Osteoblast (primary cell): ENCODE measurements at regions not wholly inside any gene's neighbourhood (a gene's known extent, or its start where the extent isn't known, plus 50 kb on each side); places are given as distances from the start of the nearest gene placed in this dataset.

Source experiments
- DNase-seq: peaks from one replicate; pipeline ENCODE4 v3.0.0; 2011; ENCODE audit warnings: low spot score, mixed read lengths; ENCODE audit not compliant: insufficient read length; ENCODE audit errors: missing footprints
- H2AFZ ChIP-seq: 2 replicates; pipeline ENCODE4 v1.6.0; 2011; ENCODE audit warnings: mild to moderate bottlenecking, low read length
- H3K27ac ChIP-seq: 2 replicates; pipeline ENCODE4 v1.5.1; 2011; ENCODE audit warnings: mild to moderate bottlenecking, low read depth, low read length, moderate library complexity
- H3K27me3 ChIP-seq: 2 replicates; pipeline ENCODE4 v1.6.0; 2012; ENCODE audit warnings: mild to moderate bottlenecking, control low read depth, inconsistent platforms, low read length, moderate library complexity; ENCODE audit not compliant: insufficient read depth
- H3K36me3 ChIP-seq: 2 replicates; pipeline ENCODE4 v1.5.1; 2011; ENCODE audit warnings: mild to moderate bottlenecking, low read length, control low read depth, moderate library complexity; ENCODE audit not compliant: insufficient read depth
- H3K4me1 ChIP-seq: 2 replicates; pipeline ENCODE4 v1.5.1; 2011; ENCODE audit warnings: mild to moderate bottlenecking, low read length, control low read depth, moderate library complexity; ENCODE audit not compliant: insufficient read depth
- H3K4me2 ChIP-seq: 2 replicates; pipeline ENCODE4 v1.6.0; 2011; ENCODE audit warnings: mild to moderate bottlenecking, low read length; ENCODE audit not compliant: insufficient read depth
- H3K4me3 ChIP-seq: fragments of 200-600 bp; sonication (generic); 3 replicates; pipeline ENCODE4 v1.5.1; 2012; ENCODE audit warnings: mild to moderate bottlenecking, low read length, inconsistent platforms; ENCODE audit not compliant: insufficient read depth
- H3K79me2 ChIP-seq: 2 replicates; pipeline ENCODE4 v1.6.0; 2012; ENCODE audit warnings: mild to moderate bottlenecking, low read length, control low read depth, inconsistent platforms; ENCODE audit not compliant: insufficient read depth
- H3K9me3 ChIP-seq: 2 replicates; pipeline ENCODE4 v1.5.1; 2011; ENCODE audit warnings: low read depth, low read length, control low read depth
- H4K20me1 ChIP-seq: 2 replicates; pipeline ENCODE4 v1.6.0; 2012; ENCODE audit warnings: mild to moderate bottlenecking, low read length, control low read depth; ENCODE audit not compliant: insufficient read depth
- CTCF ChIP-seq: IDR thresholded peaks from 2 replicates; pipeline ENCODE4 v1.5.1; 2011; ENCODE audit warnings: mild to moderate bottlenecking, low read depth, low read length, moderate library complexity; ENCODE audit errors: extremely low read depth

GRCh38 chr2:83916559-83916958 is 542.5 kb downstream of the SUCLG1 start:
- no peak for TF ChIP-seq CTCF
- Histone ChIP-seq H3K27ac (no peak overlapping the region), H4K20me1 (no peaks in the 10 kb centered on the region), H3K4me1 (no peaks in the 10 kb centered on the region), H2AFZ (no peak overlapping the region), H3K4me3 (no peak overlapping the region), H3K27me3 (no peaks in the 10 kb centered on the region), H3K79me2 (no peaks in the 10 kb centered on the region), H3K9me3 (no peaks in the 10 kb centered on the region), H3K4me2 (no peak overlapping the region), H3K36me3 (no peaks in the 10 kb centered on the region)
- DNase-seq = no peak

GRCh38 chr2:83915381-83915780 is 543.7 kb downstream of the SUCLG1 start:
- no peak overlapping the region for H3K4me3 ChIP-seq
- DNase-seq = no peak
- no peak overlapping the region for H3K4me2 ChIP-seq
- no peaks in the 10 kb centered on the region for H3K9me3 ChIP-seq
- no peaks in the 10 kb centered on the region for H4K20me1 ChIP-seq
- H3K79me2 ChIP-seq = no peaks in the 10 kb centered on the region
- no peak overlapping the region for H2AFZ ChIP-seq
- no peak overlapping the region for H3K27ac ChIP-seq
- H3K27me3 ChIP-seq = no peaks in the 10 kb centered on the region
- H3K4me1 ChIP-seq = no peaks in the 10 kb centered on the region
- no peak for TF ChIP-seq CTCF
- H3K36me3 ChIP-seq = no peaks in the 10 kb centered on the region

- TF ChIP-seq CTCF = no peak
- H3K79me2 ChIP-seq = no peaks in the 10 kb centered on the region
- no peaks in the 10 kb centered on the region for H3K4me1 ChIP-seq
- no peak overlapping the region for H3K27ac ChIP-seq
- no peaks in the 10 kb centered on the region for H3K9me3 ChIP-seq
- no peak overlapping the region for H3K4me3 ChIP-seq
- no peaks in the 10 kb centered on the region for H3K36me3 ChIP-seq
- no peaks in the 10 kb centered on the region for H4K20me1 ChIP-seq
- no peaks in the 10 kb centered on the region for H3K27me3 ChIP-seq
- no peak for DNase-seq
- no peak overlapping the region for H2AFZ ChIP-seq
- H3K4me2 ChIP-seq = no peak overlapping the region
Observed at GRCh38 chr2:83908750-83909149, 550.3 kb downstream of the SUCLG1 start.

GRCh38 chr2:83901317-83901716 is 557.8 kb downstream of the SUCLG1 start:
- Histone ChIP-seq H3K79me2 (no peaks in the 10 kb centered on the region), H3K27me3 (no peaks in the 10 kb centered on the region)
- no peak for DNase-seq

More at GRCh38 chr2:83901317-83901716, 557.8 kb downstream of the SUCLG1 start:
- TF ChIP-seq CTCF = no peak
- Histone ChIP-seq H3K4me2 (no peak overlapping the region), H2AFZ (no peak overlapping the region), H3K4me1 (no peaks in the 10 kb centered on the region), H3K27ac (no peak overlapping the region), H3K9me3 (no peaks in the 10 kb centered on the region), H4K20me1 (no peaks in the 10 kb centered on the region), H3K36me3 (no peaks in the 10 kb centered on the region), H3K4me3 (no peak overlapping the region)
